Activated T-cell treated with anti-CD3 and anti-CD28 coated beads for 24 hours (primary cell): ENCODE measurements at regions not wholly inside any gene's neighbourhood (a gene's known extent, or its start where the extent isn't known, plus 50 kb on each side); places are given as distances from the start of the nearest gene placed in this dataset.
"Not testable (repeated sequence)": the region's sequence is repeated elsewhere in the genome, so short reads cannot be mapped to it uniquely, and the experiment has no call there.

Experiments
- DNase-seq: peaks from one replicate; pipeline ENCODE4 v3.0.0-alpha.2; 2020; ENCODE audit warnings: low read depth

- no peak for DNase-seq
These were observed 63.3 kb downstream of the POU4F1 start for GRCh38 chr13:78540058-78540457.

GRCh38 chr13:78526044-78526443 lies 77.3 kb downstream of the POU4F1 start:
- DNase-seq, result not testable (repeated sequence)

DNA sequence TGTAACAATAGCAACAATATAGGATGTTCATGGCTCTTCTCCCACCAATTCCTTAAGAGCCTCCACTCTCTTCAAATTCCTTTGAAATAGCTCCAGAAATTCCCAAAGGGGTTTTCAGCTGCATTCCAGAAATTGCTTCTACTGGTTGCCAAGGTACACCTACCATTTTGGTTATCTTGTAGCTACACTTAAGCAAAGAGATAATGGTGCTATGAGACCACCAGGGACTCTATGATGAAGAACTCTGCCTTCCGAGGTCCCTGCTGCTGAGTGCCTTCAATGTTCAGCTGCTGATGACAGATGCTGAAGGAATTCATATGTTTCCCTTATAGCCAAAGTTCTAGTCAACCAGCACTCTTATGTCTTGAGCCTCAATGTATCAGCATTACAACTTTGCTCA lies 78.4 kb downstream of the POU4F1 start:
- no peak for DNase-seq

DNA sequence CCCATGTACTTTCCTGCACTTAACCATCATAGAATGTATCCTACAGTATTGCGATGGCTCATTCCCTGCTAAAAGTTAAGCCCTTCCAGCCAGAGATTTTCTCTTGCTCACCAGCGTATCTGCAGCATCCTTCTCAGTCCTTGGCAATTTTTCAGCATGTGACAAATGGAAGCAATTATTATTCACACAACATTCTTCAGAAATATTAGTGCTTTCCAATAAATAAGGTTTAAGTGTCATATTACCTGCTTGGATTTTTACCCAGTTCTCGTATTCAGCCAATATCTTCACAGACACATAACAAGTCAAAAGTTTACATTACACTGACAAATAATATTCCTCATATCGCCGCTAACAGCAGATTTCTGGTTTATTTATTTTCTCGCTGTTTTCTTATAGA lies 82.3 kb downstream of the POU4F1 start:
- DNase-seq, result no peak

- DNase-seq, result no peak
These were observed 82.9 kb downstream of the POU4F1 start for GRCh38 chr13:78520425-78520824.

DNA sequence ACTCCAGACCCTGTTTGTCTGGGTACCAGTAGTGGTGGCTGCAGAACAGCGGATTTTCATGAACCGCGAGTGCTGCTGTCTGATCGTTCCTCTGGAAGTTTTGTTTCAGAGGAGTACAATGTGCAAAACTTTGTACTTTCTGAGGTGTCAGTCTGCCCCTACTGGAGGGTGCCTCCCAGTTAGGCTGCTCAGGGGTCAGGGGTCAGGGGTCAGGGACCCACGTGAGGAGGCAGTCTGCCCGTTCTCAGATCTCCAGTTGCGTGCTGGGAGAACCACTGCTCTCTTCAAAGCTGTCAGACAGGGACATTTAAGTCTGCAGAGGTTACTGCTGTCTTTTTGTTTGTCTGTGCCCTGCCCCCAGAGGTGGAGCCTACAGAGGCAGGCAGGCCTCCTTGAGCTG lies 84.9 kb downstream of the POU4F1 start:
- DNase-seq, result not testable (repeated sequence)

DNA sequence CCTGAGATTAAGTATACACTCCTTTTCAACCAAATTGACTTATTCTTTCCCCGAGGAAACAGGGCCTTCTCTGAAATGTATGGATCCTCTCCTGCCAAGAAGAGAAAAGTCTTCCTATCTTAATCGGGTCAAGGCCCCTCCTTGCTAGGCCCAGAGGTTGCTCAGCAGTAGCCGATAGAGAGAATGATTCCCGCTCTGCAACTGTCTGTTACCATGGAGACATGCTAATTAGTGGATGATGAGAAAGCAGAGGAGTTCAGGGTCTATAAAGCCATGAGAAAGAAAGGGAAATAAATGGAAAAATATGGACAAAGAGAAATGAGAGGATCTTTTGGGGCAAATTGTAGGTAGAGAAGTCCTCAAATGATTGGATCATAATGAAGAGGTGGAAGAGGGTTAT lies 103.5 kb downstream of the POU4F1 start:
- DNase-seq, result no peak

DNA sequence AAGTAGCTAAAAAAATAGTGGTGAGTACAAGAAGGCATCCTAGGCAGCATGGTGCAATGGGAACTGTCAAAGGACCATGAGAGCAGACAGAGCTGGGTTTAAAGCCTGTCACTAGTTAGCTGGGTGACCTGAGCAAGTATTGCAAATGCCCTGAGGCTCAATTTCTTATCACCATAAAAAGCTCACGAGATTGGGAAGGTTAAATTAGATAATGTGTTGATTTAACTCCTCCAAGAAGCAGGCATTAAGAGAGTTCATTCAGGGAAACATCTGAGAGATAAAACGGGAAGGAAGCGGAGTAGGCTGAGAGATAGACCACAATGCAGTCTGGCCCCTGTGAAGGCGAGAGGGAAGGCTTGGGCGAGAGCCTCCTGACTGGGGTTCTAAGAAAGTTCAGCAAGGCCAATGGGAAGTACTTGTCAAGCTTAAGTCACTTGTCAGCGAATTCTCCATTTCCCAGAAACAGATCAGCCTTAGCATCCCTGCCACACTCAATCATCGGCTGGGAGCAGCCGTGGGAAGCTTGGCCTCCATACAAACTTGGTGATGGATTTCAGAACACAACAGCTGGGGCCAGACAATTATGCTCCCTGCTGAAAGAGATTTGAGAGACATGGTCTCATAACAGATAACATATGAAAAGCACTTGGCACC lies 105.5 kb downstream of the POU4F1 start:
- no peak for DNase-seq

- DNase-seq, result no peak
These were observed 111.4 kb downstream of the POU4F1 start for GRCh38 chr13:78491978-78492377.

- DNase-seq, result not testable (repeated sequence)
These were observed 113.1 kb downstream of the POU4F1 start for GRCh38 chr13:78490225-78490624.

- DNase-seq, result no peak
These were observed 115.6 kb downstream of the POU4F1 start for GRCh38 chr13:78487707-78488106.

DNA sequence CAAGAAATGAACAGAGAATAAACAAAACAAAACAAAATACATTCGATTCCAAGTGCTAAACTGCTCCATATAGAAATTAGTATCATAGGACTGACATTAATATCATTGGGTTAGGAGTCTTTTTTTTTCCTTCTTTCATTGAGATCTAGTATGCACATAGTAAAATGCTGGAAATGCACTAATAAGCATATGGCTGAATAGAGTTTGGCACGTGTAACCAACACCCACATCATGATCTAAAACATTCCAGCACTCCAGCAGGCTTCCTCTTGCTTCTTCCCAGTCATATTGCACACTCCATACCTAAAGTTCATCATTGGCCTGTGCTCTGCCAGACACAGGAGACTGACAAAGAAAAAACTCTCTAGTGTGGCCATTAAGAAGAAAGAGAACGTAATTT lies 117.5 kb downstream of the POU4F1 start:
- DNase-seq, result no peak

- DNase-seq, result no peak
These were observed 125.2 kb downstream of the POU4F1 start for GRCh38 chr13:78478183-78478582.

GRCh38 chr13:78476910-78477309 lies 126.4 kb downstream of the POU4F1 start:
- no peak for DNase-seq

DNA sequence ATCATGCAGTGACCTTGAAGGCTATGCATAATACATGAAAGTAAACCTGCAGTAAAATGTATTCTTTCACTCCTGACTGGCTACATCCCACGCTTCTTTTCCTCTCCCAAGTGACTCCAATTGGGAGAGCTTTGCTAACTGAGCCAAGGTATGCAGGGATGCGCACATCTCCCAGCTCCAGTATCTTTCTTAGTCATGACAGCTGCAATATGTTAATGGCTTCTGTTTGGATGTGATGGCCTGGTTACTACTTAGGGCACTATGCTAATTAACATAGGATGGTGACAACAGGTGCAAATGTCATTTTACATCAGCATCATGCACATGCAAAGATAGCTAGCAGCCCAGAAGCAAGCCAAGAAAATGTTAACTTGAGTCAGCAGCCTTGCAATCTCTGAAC lies 134.7 kb downstream of the POU4F1 start:
- no peak for DNase-seq

GRCh38 chr13:78465250-78465649 lies 138.1 kb downstream of the POU4F1 start:
- DNase-seq, result no peak

- no peak for DNase-seq
These were observed 143.2 kb downstream of the POU4F1 start for GRCh38 chr13:78460176-78460575.

DNA sequence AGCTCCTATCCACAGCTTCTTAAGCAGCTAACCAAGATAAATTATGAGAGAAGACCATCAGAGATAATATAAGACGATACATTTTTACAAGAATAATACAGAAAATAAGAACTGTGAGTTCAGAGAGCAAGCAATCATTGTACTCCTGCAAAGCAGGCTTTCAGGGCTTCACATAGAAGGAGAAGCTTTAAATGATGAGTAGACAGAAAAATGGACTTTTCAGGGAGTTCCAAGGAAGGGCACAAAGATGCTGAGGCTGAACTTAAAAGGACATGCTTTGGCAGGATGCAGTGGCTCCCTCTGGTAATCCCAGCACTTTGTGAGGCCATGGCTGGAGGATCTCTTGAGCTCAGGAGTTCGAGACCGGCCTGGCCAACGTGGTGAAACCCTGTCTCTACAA lies 159.5 kb downstream of the POU4F1 start:
- DNase-seq, result no peak

DNA sequence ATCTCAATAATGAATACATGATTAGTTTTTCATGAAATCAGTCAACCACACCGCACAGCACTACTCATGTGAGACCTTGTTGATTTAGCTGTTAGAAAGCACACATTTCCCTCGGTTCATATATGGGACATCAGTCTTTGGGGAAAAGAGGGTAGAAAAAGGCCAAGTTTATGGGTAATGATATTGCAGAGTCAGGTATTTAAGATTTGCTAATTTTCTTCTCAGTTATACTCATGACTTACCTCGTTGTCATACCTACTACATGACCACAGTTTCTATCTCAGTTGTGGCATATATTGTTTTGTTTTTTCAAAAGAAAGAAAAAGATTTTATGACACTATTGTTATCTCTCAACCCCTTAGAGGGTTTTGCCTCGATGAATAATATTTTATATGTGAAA lies 165.6 kb downstream of the POU4F1 start:
- no peak for DNase-seq

DNA sequence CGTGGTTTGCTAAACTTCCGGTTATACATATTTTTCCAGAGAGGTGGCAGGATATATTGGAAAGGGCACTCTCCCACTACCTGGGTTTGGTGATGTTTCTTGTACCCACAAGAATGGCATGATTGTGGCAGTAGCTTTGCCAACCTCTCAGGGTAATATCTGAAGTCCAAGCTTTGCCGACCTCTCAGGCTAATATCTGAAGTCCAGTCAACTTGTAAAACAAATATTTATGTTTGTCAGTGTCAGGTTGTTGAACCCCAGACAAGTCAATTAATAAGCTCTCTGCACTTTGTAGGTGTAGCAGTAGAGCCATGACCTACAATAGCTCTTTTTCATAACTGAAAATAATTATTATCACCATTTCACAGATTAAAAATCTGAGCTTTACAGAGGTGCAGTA lies 167.0 kb downstream of the POU4F1 start:
- DNase-seq, result no peak

GRCh38 chr13:78431328-78431727 lies 172.0 kb downstream of the POU4F1 start:
- no peak for DNase-seq

GRCh38 chr13:78430811-78431210 lies 172.5 kb downstream of the POU4F1 start:
- DNase-seq, result no peak

GRCh38 chr13:78430166-78430791 lies 173.1 kb downstream of the POU4F1 start:
- no peak for DNase-seq

GRCh38 chr13:78428646-78429045 lies 174.7 kb downstream of the POU4F1 start:
- DNase-seq, result no peak
